ENCODE measurements at regions not wholly inside any gene's neighbourhood (a gene's known extent, or its start where the extent isn't known, plus 50 kb on each side); places are given as distances from the start of the nearest gene placed in this dataset.
A peak's percentile ranks its signal among the peaks of the same experiment; 100 is the strongest.
"Not testable (repeated sequence)": the region's sequence is repeated elsewhere in the genome, so short reads cannot be mapped to it uniquely, and the experiment has no call there.

GRCh38 chr5:104347119-104347708, 784.6 kb upstream of the NUDT12 start:
- DNase-seq: peak; percentile 33 to 73 (median 47)

- DNase-seq: no peak
Observed at GRCh38 chr5:104345222-104346016, 782.8 kb upstream of the NUDT12 start.

GRCh38 chr5:104344809-104345208, 782.2 kb upstream of the NUDT12 start:
- no peak for DNase-seq

GRCh38 chr5:104327801-104328200, 765.2 kb upstream of the NUDT12 start:
- peak in 2 of 3 donors; percentile 5 to 15 for DNase-seq

GRCh38 chr5:104326966-104327365, 764.4 kb upstream of the NUDT12 start:
- DNase-seq: no peak

- no peak for DNase-seq
Observed at GRCh38 chr5:104325356-104325755, 762.8 kb upstream of the NUDT12 start.

- DNase-seq: not testable (repeated sequence)
Observed at GRCh38 chr5:104316676-104317075, 754.1 kb upstream of the NUDT12 start.

- no peak for DNase-seq
Observed at GRCh38 chr5:104312481-104312880, 749.9 kb upstream of the NUDT12 start.

- DNase-seq: no peak
Observed at GRCh38 chr5:104305602-104306001, 743.0 kb upstream of the NUDT12 start.

- no peak for DNase-seq
Observed at GRCh38 chr5:104299998-104300706, 737.6 kb upstream of the NUDT12 start.

- DNase-seq: no peak
Observed at GRCh38 chr5:104298518-104298917, 735.9 kb upstream of the NUDT12 start.

GRCh38 chr5:104297076-104297475, 734.5 kb upstream of the NUDT12 start:
- peak in 1 of 3 donors; percentile 11 for DNase-seq

GRCh38 chr5:104295991-104296390, 733.4 kb upstream of the NUDT12 start:
- DNase-seq: peak in 2 of 3 donors; percentile 5 to 10

GRCh38 chr5:104283136-104283535, 720.5 kb upstream of the NUDT12 start:
- DNase-seq: no peak

- no peak for DNase-seq
Observed at GRCh38 chr5:104273725-104274124, 711.1 kb upstream of the NUDT12 start.

- DNase-seq: no peak
Observed at GRCh38 chr5:104267320-104268015, 704.9 kb upstream of the NUDT12 start.

GRCh38 chr5:104266161-104266560, 703.6 kb upstream of the NUDT12 start:
- no peak for DNase-seq

- DNase-seq: no peak
Observed at GRCh38 chr5:104265531-104266140, 703.0 kb upstream of the NUDT12 start.

- no peak for DNase-seq
Observed at GRCh38 chr5:104247260-104247659, 684.7 kb upstream of the NUDT12 start.

GRCh38 chr5:104241046-104241445, 678.5 kb upstream of the NUDT12 start:
- DNase-seq: peak; percentile 9 to 32 (median 15)

- no peak for DNase-seq
Observed at GRCh38 chr5:104237586-104237985, 675.0 kb upstream of the NUDT12 start.
